HG03196 (cell line): ENCODE measurements at regions not wholly inside any gene's neighbourhood (a gene's known extent, or its start where the extent isn't known, plus 50 kb on each side); places are given as distances from the start of the nearest gene placed in this dataset.
"Not testable (repeated sequence)": the region's sequence is repeated elsewhere in the genome, so short reads cannot be mapped to it uniquely, and the experiment has no call there.

Source experiments
- ATAC-seq: cut with Tn5 transposase; IDR thresholded peaks from one replicate; pipeline ENCODE4 v1.9.1; 2021; ENCODE audit not compliant: unreplicated experiment

GRCh38 chr2:101612019-101612418 lies 85.5 kb upstream of the MAP4K4 start:
- no peak for ATAC-seq

GRCh38 chr2:101610750-101611315 lies 86.7 kb upstream of the MAP4K4 start:
- ATAC-seq: no peak

- ATAC-seq: no peak
Measured at GRCh38 chr2:101609433-101609832, 88.1 kb upstream of the MAP4K4 start.

GRCh38 chr2:101608408-101609310 lies 88.8 kb upstream of the MAP4K4 start:
- no peak for ATAC-seq

GRCh38 chr2:101597347-101597944 lies 100.1 kb upstream of the MAP4K4 start:
- ATAC-seq: no peak

GRCh38 chr2:101596333-101596732 lies 101.2 kb upstream of the MAP4K4 start:
- ATAC-seq: no peak

- no peak for ATAC-seq
Measured at GRCh38 chr2:101587251-101587650, 110.3 kb upstream of the MAP4K4 start.

- ATAC-seq: no peak
Measured at GRCh38 chr2:101583861-101584260, 108.9 kb upstream of the RFX8 start.

DNA sequence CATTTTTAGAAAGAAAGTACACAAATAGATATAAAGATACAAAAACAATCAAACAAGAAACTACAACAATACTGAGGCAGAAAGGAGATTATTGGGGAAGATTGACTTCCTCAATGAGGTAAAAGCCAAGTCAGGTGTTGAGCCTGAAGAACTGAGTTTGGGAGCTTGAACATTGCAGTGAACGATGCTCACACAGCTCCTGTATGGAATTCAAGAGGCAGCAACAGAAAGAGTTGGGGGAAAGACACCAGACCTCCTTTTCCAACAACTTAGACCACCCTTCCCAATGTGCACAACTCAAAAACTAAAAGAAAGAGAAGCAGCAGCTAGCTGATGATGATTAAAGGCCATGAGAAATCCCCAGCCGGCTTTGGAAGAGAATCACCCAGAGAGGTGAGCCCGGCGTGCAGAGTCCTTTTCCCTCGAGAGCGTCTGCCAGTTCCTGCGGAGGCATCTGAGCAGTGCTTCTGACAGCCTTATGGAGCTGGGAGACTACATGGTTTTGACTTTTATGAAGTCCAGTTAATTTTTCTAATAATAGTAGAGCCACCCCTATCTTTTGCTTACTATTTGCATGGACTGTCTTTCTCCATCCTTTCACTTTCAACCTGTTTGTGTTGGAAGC lies 106.9 kb upstream of the RFX8 start:
- ATAC-seq: no peak

DNA sequence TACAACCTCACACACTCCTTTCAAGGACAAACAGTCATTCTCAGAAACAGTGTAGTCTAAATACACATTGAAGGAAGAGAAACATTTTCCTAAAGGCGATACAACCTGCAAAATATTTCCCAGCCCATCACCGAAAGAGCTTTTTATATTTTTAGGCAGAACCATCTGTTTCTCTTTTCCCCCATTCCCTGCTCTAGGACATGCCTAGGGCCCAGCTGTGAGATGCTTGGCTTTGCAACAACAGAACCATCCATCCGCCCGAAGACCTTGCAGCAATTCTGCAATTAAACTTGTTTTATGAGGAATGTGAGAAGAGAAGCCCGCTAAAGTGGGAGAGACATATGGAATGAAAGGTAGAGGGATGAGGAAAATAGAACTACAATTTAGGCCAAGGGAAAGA lies 105.6 kb upstream of the RFX8 start:
- no peak for ATAC-seq

DNA sequence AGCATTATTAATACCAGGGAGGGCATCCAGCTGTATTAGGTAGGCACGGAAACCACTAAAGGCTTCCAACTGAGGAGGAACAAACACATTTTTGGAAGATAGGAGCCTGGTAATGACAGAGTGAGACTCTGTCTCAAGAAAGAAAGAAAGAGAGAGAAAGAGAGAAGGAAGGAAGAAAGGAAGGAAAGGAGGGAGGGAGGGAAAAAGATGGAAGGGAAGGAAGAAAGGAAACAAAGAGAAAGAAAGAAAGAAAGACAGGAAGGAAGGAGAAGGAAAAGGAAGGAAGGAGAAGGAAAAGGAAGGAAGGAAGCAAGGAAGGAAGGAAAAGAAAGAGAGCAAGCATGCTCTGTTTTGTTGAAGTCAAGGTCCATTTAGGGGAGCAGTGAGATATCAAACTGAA lies 103.8 kb upstream of the RFX8 start:
- ATAC-seq: no peak

DNA sequence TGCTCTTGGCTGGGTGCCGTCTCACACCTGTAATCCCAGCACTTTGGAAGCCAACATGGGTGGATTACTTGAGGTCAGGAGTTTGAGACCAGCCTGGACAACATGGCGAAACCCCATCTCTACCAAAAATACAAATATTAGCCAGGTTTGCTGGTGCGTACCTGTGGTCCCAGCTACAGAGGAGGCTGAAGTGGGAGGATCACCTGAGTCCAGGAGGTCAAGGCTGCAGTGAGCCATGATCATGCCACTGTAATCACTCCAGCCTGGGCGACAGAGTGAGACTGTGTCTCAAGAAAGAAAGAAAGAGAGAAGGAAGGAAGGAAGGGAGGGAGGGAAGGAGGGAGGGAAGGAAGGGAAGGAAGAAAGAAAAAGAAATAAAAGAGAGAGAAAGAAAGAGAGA lies 103.2 kb upstream of the RFX8 start:
- not testable (repeated sequence) for ATAC-seq

- ATAC-seq: no peak
Measured at GRCh38 chr2:101577173-101577572, 102.3 kb upstream of the RFX8 start.

GRCh38 chr2:101574622-101575021 lies 99.7 kb upstream of the RFX8 start:
- ATAC-seq: no peak

- no peak for ATAC-seq
Measured at GRCh38 chr2:101571951-101572350, 97.0 kb upstream of the RFX8 start.

DNA sequence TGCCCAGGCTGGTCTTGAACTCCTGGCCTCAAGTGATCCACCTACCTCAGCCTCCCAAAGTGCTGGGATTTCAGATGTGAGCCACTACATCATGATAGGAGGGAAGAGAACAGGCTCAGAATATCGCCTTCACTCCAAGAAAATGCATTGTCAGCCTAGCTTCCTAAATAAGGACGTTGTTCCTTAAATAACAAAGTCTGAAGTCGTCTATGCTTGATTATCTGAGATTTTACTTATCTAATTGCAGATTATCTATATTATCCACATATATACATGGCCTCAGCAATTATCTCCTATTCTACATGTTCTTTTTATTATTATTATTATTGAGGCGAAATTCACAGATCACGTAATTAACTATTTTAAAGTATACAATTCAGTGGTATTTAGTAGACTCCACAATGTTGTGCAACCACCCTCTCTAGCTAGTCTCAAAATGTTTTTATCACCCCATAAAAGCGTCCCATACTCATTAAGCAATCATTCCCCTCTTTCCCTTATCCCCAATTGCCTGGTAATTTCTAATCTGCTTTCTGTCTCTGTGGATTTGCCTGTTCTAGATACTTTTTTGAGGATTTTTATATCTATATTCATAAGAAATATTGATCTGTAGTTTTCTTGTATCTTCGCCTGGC lies 95.1 kb upstream of the RFX8 start:
- ATAC-seq: no peak

DNA sequence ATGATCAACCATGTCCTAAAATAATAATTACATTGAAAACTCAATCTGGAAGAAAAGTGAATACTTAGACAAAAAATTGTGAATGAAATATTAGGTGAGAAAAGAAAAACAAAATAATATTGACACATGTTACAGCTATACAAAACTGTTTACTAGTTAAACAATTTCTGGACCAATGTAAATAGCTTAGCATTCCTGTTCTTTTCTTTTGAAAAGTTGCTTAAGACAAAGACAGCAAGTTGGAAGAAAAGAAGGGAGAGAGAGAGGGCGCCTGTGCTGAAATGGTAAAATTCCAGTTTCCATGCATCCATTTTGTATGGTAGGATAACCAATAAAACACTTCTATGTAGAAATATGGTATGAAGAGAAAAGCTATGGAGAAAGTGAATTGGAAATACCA lies 94.1 kb upstream of the RFX8 start:
- no peak for ATAC-seq

- ATAC-seq: no peak
Measured at GRCh38 chr2:101566632-101567228, 91.8 kb upstream of the RFX8 start.

DNA sequence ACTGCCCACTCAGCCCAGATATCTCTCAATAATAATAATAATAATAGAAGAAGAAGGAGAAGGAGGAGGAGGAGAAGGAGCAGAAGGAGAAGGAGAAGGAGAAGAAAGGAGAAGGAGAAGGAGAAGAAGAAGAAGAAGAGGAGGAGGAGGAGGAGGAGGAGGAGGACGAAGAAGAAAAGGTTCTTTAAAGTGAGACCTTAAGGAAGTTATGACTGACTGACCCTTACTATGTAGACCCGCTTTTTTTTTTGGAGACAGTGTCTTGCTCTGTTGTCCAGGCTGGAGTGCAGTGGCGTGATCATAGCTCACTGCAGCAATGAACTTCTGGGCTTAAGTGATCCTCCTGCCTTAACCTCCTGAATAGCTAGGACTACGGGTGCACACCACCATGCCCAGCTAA lies 88.9 kb upstream of the RFX8 start:
- ATAC-seq: no peak

GRCh38 chr2:101560780-101561315 lies 85.9 kb upstream of the RFX8 start:
- no peak for ATAC-seq

DNA sequence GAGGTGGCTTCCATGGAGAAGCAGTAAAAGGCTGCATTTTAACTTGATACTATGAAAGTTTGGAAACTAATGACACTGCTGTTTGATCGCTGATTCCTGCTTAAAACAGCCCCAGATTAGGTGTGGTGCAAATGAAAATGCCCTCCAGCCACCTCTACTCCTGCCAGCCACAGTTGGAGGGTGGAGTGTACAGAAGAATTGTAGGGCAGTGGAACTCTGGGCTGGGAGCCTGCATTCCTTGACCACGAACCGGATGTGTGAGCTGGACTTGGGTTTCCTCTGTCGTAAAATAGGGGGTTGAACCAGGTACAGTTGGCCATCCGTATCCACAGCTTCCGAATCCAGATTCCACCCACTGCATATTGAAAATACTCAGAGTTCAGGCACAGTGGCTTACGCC lies 84.6 kb upstream of the RFX8 start:
- no peak for ATAC-seq
